Thyroid gland (tissue), 4 donors: ENCODE measurements at regions not wholly inside any gene's neighbourhood (a gene's known extent, or its start where the extent isn't known, plus 50 kb on each side); places are given as distances from the start of the nearest gene placed in this dataset.

ENCODE experiments used
- POLR2A ChIP-seq, 2 donors: fragments of 450-650 bp; IDR thresholded peaks; one replicate each; pipeline ENCODE4 v1.6.1; 2017; ENCODE audit warnings: antibody characterized with exemption in 2 of 2, mild to moderate bottlenecking in 2 of 2, moderate library complexity in 1 of 2
- TF ChIP-seq, protein P1 (sequence below), 6 experiments: fragments of 200-600 bp in 3 of 6; fragments of 450-650 bp in 3 of 6; sonication (generic) in 3 of 6; IDR thresholded peaks; one replicate each; pipeline ENCODE4 v1.5.1; 2016 to 2019; ENCODE audit warnings: antibody characterized with exemption in 6 of 6, mild to moderate bottlenecking in 2 of 6, inconsistent platforms in 1 of 6, moderate library complexity in 1 of 6

DNA sequence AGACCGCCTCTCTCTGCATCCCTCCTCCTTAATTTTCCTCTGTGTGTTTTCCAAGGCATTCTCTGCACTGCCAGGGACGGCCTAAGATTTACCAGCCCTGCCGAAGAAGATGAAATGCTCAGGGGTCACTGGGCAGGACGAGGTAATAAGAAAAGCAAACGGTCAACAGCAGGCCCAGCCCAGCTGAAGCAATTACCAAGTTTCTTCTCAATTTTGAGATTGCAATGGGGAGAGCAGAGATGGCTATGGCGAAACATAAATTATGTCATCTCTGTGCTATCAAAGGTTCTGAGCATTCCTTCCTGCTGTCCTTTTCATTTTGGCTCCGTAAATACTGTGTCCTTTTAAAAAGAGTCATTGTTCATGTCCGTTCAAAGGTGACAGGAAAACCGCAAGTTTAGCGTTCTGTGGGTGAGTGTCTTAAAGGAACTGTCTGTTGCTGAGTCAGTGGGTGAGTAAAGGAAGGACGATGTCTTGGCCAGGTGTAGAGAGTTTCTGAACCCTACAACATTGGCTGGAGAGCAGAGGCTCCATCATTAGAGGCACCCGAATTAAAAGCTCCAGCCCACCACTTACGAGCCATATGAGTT is 753.9 kb upstream of the EEF2KMT start:
- TF ChIP-seq, protein P1, sequence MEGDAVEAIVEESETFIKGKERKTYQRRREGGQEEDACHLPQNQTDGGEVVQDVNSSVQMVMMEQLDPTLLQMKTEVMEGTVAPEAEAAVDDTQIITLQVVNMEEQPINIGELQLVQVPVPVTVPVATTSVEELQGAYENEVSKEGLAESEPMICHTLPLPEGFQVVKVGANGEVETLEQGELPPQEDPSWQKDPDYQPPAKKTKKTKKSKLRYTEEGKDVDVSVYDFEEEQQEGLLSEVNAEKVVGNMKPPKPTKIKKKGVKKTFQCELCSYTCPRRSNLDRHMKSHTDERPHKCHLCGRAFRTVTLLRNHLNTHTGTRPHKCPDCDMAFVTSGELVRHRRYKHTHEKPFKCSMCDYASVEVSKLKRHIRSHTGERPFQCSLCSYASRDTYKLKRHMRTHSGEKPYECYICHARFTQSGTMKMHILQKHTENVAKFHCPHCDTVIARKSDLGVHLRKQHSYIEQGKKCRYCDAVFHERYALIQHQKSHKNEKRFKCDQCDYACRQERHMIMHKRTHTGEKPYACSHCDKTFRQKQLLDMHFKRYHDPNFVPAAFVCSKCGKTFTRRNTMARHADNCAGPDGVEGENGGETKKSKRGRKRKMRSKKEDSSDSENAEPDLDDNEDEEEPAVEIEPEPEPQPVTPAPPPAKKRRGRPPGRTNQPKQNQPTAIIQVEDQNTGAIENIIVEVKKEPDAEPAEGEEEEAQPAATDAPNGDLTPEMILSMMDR (IDR thresholded peaks at IDR 0.05): no peak
- TF ChIP-seq POLR2A (IDR thresholded peaks at IDR 0.05): no peak
